ENCODE measurements at regions not wholly inside any gene's neighbourhood (a gene's known extent, or its start where the extent isn't known, plus 50 kb on each side); places are given as distances from the start of the nearest gene placed in this dataset.

GRCh38 chr11:131066551-131066950, 150.3 kb upstream of the SNX19 start:
- peaks cover 10% of the 10 kb centered on the region for H3K4me1 Mint-ChIP-seq (ENCODE audit: low read depth, unreplicated experiment)
- Histone ChIP-seq H3K9me3 (no peaks in the 10 kb centered on the region), H3K4me3 (ENCODE audit: low read depth, low read length) (no peak overlapping the region), H3K36me3 (ENCODE audit: control insufficient read depth, insufficient read depth, low read length) (no peaks in the 10 kb centered on the region), H3K27me3 (replicated peaks; ENCODE audit: control insufficient read depth, insufficient read depth, low read length) (no peaks in the 10 kb centered on the region), H3K4me1 (peaks cover 7% of the 10 kb centered on the region)
- BruUV-seq (replicated peaks), result no TSS peak
- no peaks in the 10 kb centered on the region for H3K9me3 Mint-ChIP-seq (ENCODE audit: unreplicated experiment)
- intact Hi-C loops (cut with micrococcal nuclease; ENCODE audit: unreplicated experiment), result no loop called here
- no peaks in the 10 kb centered on the region for H3K36me3 Mint-ChIP-seq (ENCODE audit: insufficient read depth, unreplicated experiment)
- no peak overlapping the region for H3K27ac Mint-ChIP-seq (ENCODE audit: unreplicated experiment)
- DNase-seq, result no peak
- H3K27me3 Mint-ChIP-seq (ENCODE audit: insufficient read depth, unreplicated experiment), result peaks cover 10% of the 10 kb centered on the region
- CTCF ChIA-PET, result interaction anchor here (2.3 kb wide), 1 partner anchor 444 kb away, joined by 10 read pairs; no protein-coding TSS in a partner anchor
- H3K4me3 Mint-ChIP-seq (ENCODE audit: unreplicated experiment), result no peak overlapping the region
- TF ChIP-seq CTCF (IDR thresholded peaks at IDR 0.05; ENCODE audit: insufficient read depth in 1 of 2, low read depth in 1 of 2, low read length in 1 of 2, severe bottlenecking in 1 of 2, unreplicated experiment in 1 of 2), result no peak
- POLR2A ChIA-PET, result no interaction called here

- H3K36me3 Mint-ChIP-seq (ENCODE audit: insufficient read depth, unreplicated experiment), result no peaks in the 10 kb centered on the region
- peaks cover 7% of the 10 kb centered on the region for H3K4me1 Mint-ChIP-seq (ENCODE audit: low read depth, unreplicated experiment)
- peaks cover 15% of the 10 kb centered on the region for H3K27me3 Mint-ChIP-seq (ENCODE audit: insufficient read depth, unreplicated experiment)
- Histone ChIP-seq H3K27me3 (replicated peaks; ENCODE audit: control insufficient read depth, insufficient read depth, low read length) (no peaks in the 10 kb centered on the region; the same call in none of the 2 replicates), H3K4me3 (ENCODE audit: low read depth, low read length) (no peak overlapping the region), H3K9me3 (no peaks in the 10 kb centered on the region), H3K4me1 (peaks cover 7% of the 10 kb centered on the region), H3K36me3 (ENCODE audit: control insufficient read depth, insufficient read depth, low read length) (no peaks in the 10 kb centered on the region)
- peak in 1 of 2 experiments; percentile 27 for TF ChIP-seq CTCF (IDR thresholded peaks at IDR 0.05; ENCODE audit: insufficient read depth in 1 of 2, low read depth in 1 of 2, low read length in 1 of 2, severe bottlenecking in 1 of 2, unreplicated experiment in 1 of 2)
- CTCF ChIA-PET, result interaction anchor here (0.5 kb wide), 1 partner anchor 26 kb away, joined by 5 read pairs; no protein-coding TSS in a partner anchor
- H3K4me3 Mint-ChIP-seq (ENCODE audit: unreplicated experiment), result no peak overlapping the region
- H3K27ac Mint-ChIP-seq (ENCODE audit: unreplicated experiment), result no peak overlapping the region
- POLR2A ChIA-PET, result no interaction called here
- H3K9me3 Mint-ChIP-seq (ENCODE audit: unreplicated experiment), result no peaks in the 10 kb centered on the region
- intact Hi-C loops (cut with micrococcal nuclease; ENCODE audit: unreplicated experiment), result no loop called here
- no TSS peak for BruUV-seq (replicated peaks)
- DNase-seq, result no peak
Measured at GRCh38 chr11:131070365-131070764, 154.1 kb upstream of the SNX19 start.

- no TSS peak for BruUV-seq (replicated peaks)
- no peak for TF ChIP-seq CTCF (IDR thresholded peaks at IDR 0.05; ENCODE audit: insufficient read depth in 1 of 2, low read depth in 1 of 2, low read length in 1 of 2, severe bottlenecking in 1 of 2, unreplicated experiment in 1 of 2)
- no peak for DNase-seq
- Mint-ChIP-seq H3K36me3 (ENCODE audit: insufficient read depth, unreplicated experiment) (no peaks in the 10 kb centered on the region), H3K27me3 (ENCODE audit: insufficient read depth, unreplicated experiment) (peaks cover 24% of the 10 kb centered on the region), H3K9me3 (ENCODE audit: unreplicated experiment) (no peaks in the 10 kb centered on the region), H3K4me3 (ENCODE audit: unreplicated experiment) (no peak overlapping the region), H3K4me1 (ENCODE audit: low read depth, unreplicated experiment) (no peaks in the 10 kb centered on the region), H3K27ac (ENCODE audit: unreplicated experiment) (no peak overlapping the region)
- Histone ChIP-seq H3K4me1 (no peaks in the 10 kb centered on the region), H3K27me3 (replicated peaks; ENCODE audit: control insufficient read depth, insufficient read depth, low read length) (no peaks in the 10 kb centered on the region; the same call in none of the 2 replicates), H3K9me3 (no peaks in the 10 kb centered on the region), H3K36me3 (ENCODE audit: control insufficient read depth, insufficient read depth, low read length) (no peaks in the 10 kb centered on the region), H3K4me3 (ENCODE audit: low read depth, low read length) (no peak overlapping the region)
- POLR2A ChIA-PET, result no interaction called here
- CTCF ChIA-PET, result no interaction called here
- intact Hi-C loops (cut with micrococcal nuclease; ENCODE audit: unreplicated experiment), result no loop called here
Measured at GRCh38 chr11:131073167-131073566, 156.9 kb upstream of the SNX19 start.
